ENCODE measurements at regions not wholly inside any gene's neighbourhood (a gene's known extent, or its start where the extent isn't known, plus 50 kb on each side); places are given as distances from the start of the nearest gene placed in this dataset.

- TF ChIP-seq CTCF (IDR thresholded peaks at IDR 0.05; ENCODE audit: insufficient read depth, low read depth, low read length) = no peak
- no peak for TF ChIP-seq EZH2 (IDR thresholded peaks at IDR 0.05; ENCODE audit: insufficient read depth, low read length)
These were observed 1881.5 kb upstream of the PCDH20 start for GRCh38 chr13:63297163-63297562.

Measured in astrocyte (in vitro differentiated cells and primary cell).